Suprapubic skin (tissue), 4 donors: ENCODE measurements at regions not wholly inside any gene's neighbourhood (a gene's known extent, or its start where the extent isn't known, plus 50 kb on each side); places are given as distances from the start of the nearest gene placed in this dataset.

ENCODE experiments used
- CTCF ChIP-seq, 2 donors: fragments of 200-600 bp in 1 of 2; fragments of 450-650 bp in 1 of 2; sonication (generic) in 1 of 2; IDR thresholded peaks; one replicate each; pipeline ENCODE4 v1.5.1; 2016 to 2019; ENCODE audit warnings: antibody characterized with exemption in 2 of 2, mild to moderate bottlenecking in 1 of 2, moderate library complexity in 1 of 2
- EP300 ChIP-seq: sonication (generic); formaldehyde crosslinking; IDR thresholded peaks from one replicate; pipeline ENCODE4 v1.6.1; 2017; ENCODE audit warnings: antibody characterized with exemption
- POLR2A ChIP-seq, 2 donors: fragments of 450-650 bp; IDR thresholded peaks; one replicate each; pipeline ENCODE4 v1.6.1; 2017; ENCODE audit warnings: antibody characterized with exemption in 2 of 2, mild to moderate bottlenecking in 2 of 2, moderate library complexity in 2 of 2
- POLR2AphosphoS5 ChIP-seq, 3 donors: sonication (generic); formaldehyde crosslinking; IDR thresholded peaks; one replicate each; pipeline ENCODE4 v1.6.1; 2017; ENCODE audit warnings: antibody characterized with exemption in 3 of 3

- TF ChIP-seq CTCF (IDR thresholded peaks at IDR 0.05) (no peak), EP300 (no peak), POLR2AphosphoS5 (IDR thresholded peaks at IDR 0.05) (no peak), POLR2A (IDR thresholded peaks at IDR 0.05) (no peak)
These were observed 119.5 kb upstream of the B3GAT1 start for GRCh38 chr11:134531327-134532130.
